Kidney (tissue), 13 donors: ENCODE measurements at regions not wholly inside any gene's neighbourhood (a gene's known extent, or its start where the extent isn't known, plus 50 kb on each side); places are given as distances from the start of the nearest gene placed in this dataset.
"Not testable (repeated sequence)": the region's sequence is repeated elsewhere in the genome, so short reads cannot be mapped to it uniquely, and the experiment has no call there.

Experiments
- DNase-seq, 5 donors: peaks; one replicate each; pipeline ENCODE4 v3.0.0-alpha.2; 2013 to 2020
- FAIRE-seq: peaks from 2 replicates; lab custom pipeline; 2012; peaks lifted over from hg19 to GRCh38; lab: Jason Lieb, UNC
- H3K27ac ChIP-seq, 2 donors: one replicate each; pipeline ENCODE4 v1.7.0; 2013; ENCODE audit warnings: low read depth in 2 of 2, low read length in 2 of 2, inconsistent platforms in 1 of 2
- H3K27me3 ChIP-seq: one replicate; pipeline ENCODE4 v1.7.1; 2013; ENCODE audit warnings: low read length, inconsistent platforms; ENCODE audit not compliant: control insufficient read depth, insufficient read depth
- H3K36me3 ChIP-seq, 3 donors: one replicate each; pipeline versions ENCODE4 v1.7.0 to v1.7.1; 2013; ENCODE audit warnings: low read length in 3 of 3, control low read depth in 1 of 3, inconsistent platforms in 1 of 3; ENCODE audit not compliant: insufficient read depth in 3 of 3, control insufficient read depth in 2 of 3
- H3K4me1 ChIP-seq, 3 donors: one replicate each; pipeline versions ENCODE4 v1.7.0 to v1.7.1; 2013; ENCODE audit warnings: low read length in 3 of 3, inconsistent platforms in 1 of 3, low read depth in 1 of 3; ENCODE audit not compliant: control insufficient read depth in 2 of 3, insufficient read depth in 2 of 3
- H3K4me3 ChIP-seq, 3 donors: one replicate each; pipeline versions ENCODE4 v1.7.0 to v1.8.1; 2013; ENCODE audit warnings: low read length in 3 of 3, control low read depth in 1 of 3, inconsistent platforms in 1 of 3
- H3K9ac ChIP-seq, 3 donors: one replicate each; pipeline versions ENCODE4 v1.7.0 to v1.7.1; 2013; ENCODE audit warnings: low read length in 3 of 3, control low read depth in 1 of 3, inconsistent platforms in 1 of 3
- H3K9me3 ChIP-seq, 3 donors: one replicate each; pipeline versions ENCODE4 v1.7.0 to v1.7.1; 2013; ENCODE audit warnings: low read length in 3 of 3, control low read depth in 1 of 3, inconsistent platforms in 1 of 3; ENCODE audit not compliant: control insufficient read depth in 2 of 3, insufficient read depth in 1 of 3
- CTCF ChIP-seq: IDR thresholded peaks from 3 replicates; pipeline ENCODE4 v1.5.1; 2012; ENCODE audit warnings: mild to moderate bottlenecking, moderate library complexity, borderline replicate concordance; ENCODE audit not compliant: insufficient read depth; ENCODE audit errors: extremely low read depth
- intact Hi-C: fragments of 100-400 bp; cut with DNase I; formaldehyde crosslinking; loops from one replicate; pipeline ENCODE4 v1.11.1; 2022
- donor health status: control.
- donor health status: control.
- donor health status: control.
- donor health status: control.
- donor health status: control.
- donor health status: DM: yes; HTN: yes; CAD: no.
- donor health status: Normal renal cell carcinoma (clear cell type).

GRCh38 chr13:78129359-78129758 lies 210.7 kb upstream of the EDNRB start:
- Histone ChIP-seq H3K27me3 (no peaks in the 10 kb centered on the region), H3K4me1 (no peaks in the 10 kb centered on the region)
- FAIRE-seq, result no peak

DNA sequence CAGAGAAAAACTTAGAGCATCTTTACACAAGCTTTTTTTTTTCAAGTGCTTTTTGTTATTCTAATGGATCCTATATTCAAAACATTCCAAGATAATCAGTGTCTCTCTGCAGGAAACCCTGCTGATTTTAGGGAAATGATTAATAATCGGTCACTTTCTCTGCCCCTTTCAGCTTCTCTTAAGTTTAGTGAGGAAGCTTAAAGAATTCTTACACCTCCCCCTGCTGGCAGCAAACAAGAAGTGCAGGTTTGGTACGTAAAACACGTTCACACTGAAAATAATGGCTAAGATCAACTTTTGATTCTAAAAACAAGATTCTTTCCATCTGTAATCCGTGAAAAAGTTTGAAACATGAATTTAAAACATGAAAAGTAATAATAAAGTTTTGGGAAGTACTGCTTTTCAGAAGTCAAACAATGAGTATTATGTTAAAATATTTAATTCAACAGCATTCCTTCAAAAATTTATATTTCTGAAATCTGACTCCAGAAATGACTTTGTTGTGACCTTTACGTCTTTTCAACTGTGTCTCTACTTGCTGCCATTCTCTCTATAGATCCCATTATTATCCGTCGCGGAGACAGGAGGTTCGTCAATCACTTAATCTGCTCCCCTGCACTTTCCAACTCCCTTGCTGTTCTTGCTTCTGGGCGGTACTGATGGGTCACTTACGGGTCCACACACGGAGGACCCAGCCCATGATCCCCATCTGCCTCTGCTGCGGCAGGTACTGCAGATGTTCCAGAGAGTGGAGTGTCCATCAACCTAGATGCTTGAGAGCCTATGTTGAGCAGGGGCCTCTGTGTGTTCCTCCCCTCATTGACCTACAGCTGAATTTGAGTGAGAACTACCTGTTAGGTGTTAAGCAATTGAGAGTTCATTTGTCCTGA lies 203.1 kb upstream of the EDNRB start:
- TF ChIP-seq CTCF, result peak; percentile 81
- FAIRE-seq (peak; percentile 93), DNase-seq (peak in 3 of 5 donors; percentile 33 to 85 (median 74))
- no peaks in the 10 kb centered on the region for H3K27me3 ChIP-seq
- peak overlapping the region in 1 of 3 donors; percentile 27 for H3K4me3 ChIP-seq
- no peaks in the 10 kb centered on the region for H3K4me1 ChIP-seq
- no peak overlapping the region for H3K27ac ChIP-seq
- no peak overlapping the region for H3K9ac ChIP-seq
- H3K36me3 ChIP-seq, result no peaks in the 10 kb centered on the region
- intact Hi-C loops, result loop anchor here (5.0 kb wide), 1 partner anchor 344 kb away; no protein-coding TSS in a partner anchor
- no peaks in the 10 kb centered on the region for H3K9me3 ChIP-seq

More at GRCh38 chr13:78129359-78129758, 210.7 kb upstream of the EDNRB start:
- TF ChIP-seq CTCF, result no peak
- H3K9me3 ChIP-seq, result no peaks in the 10 kb centered on the region
- no peak overlapping the region for H3K4me3 ChIP-seq
- H3K36me3 ChIP-seq, result no peaks in the 10 kb centered on the region
- no peak for DNase-seq
- no peak overlapping the region for H3K9ac ChIP-seq
- H3K27ac ChIP-seq, result no peak overlapping the region
- intact Hi-C loops, result no loop called here

- TF ChIP-seq CTCF, result no peak
- DNase-seq, result no peak
- Histone ChIP-seq H3K36me3 (no peaks in the 10 kb centered on the region), H3K9me3 (no peaks in the 10 kb centered on the region), H3K4me3 (no peak overlapping the region), H3K9ac (no peak overlapping the region), H3K27ac (no peak overlapping the region), H3K27me3 (no peaks in the 10 kb centered on the region), H3K4me1 (no peaks in the 10 kb centered on the region)
- no peak for FAIRE-seq
- intact Hi-C loops, result loop anchor here (5.0 kb wide), 1 partner anchor 344 kb away; no protein-coding TSS in a partner anchor
These were observed 202.4 kb upstream of the EDNRB start for GRCh38 chr13:78121001-78121400.

GRCh38 chr13:78120144-78120543 lies 201.5 kb upstream of the EDNRB start:
- H3K4me1 ChIP-seq, H3K27ac ChIP-seq, FAIRE-seq, H3K27me3 ChIP-seq, H3K9ac ChIP-seq, H3K36me3 ChIP-seq, DNase-seq, H3K9me3 ChIP-seq, H3K4me3 ChIP-seq: not testable (repeated sequence)
- intact Hi-C loops, result loop anchor here (5.0 kb wide), 1 partner anchor 343 kb away; no protein-coding TSS in a partner anchor

GRCh38 chr13:78117070-78117469 lies 198.4 kb upstream of the EDNRB start:
- H3K4me1 ChIP-seq, DNase-seq, H3K36me3 ChIP-seq, FAIRE-seq, H3K27me3 ChIP-seq, H3K27ac ChIP-seq, H3K4me3 ChIP-seq, H3K9me3 ChIP-seq, intact Hi-C loops, H3K9ac ChIP-seq: not testable (repeated sequence)
